ENCODE measurements at regions not wholly inside any gene's neighbourhood (a gene's known extent, or its start where the extent isn't known, plus 50 kb on each side); places are given as distances from the start of the nearest gene placed in this dataset.

DNA sequence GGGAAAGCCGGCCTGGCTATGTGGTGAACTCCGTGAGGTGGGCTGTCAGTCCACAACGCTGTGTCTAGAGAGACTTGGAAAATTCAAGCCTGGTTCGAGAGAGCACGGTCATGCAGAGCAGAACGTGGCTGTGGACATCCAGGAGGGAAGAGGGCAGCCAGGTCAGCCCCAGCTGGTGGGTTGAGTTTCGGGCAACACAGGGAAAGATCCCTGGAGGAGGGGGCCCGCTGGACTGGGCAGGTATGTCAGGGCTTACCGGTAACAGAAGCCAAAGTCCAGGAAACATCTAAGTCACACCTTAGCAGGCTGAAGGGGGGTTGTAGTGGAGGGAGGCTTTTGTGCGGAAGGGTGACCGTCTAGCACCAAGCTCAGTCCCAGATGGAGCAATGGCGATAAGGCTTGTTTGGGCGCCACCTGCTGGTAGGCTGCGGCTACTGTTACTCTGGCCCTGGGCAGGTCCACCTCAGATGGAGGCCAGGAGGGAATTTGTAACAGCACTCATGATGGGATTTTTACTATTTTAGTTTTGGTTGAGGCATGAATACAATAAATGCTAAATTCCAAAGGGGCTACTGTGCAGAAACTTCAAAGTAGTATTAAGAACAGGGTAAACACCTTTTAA, 143.3 kb upstream of the ZNF644 start:
- no peak for TF ChIP-seq FOXM1 (IDR thresholded peaks at IDR 0.05; ENCODE audit: borderline replicate concordance, low read depth)
- TF ChIP-seq, protein P1, sequence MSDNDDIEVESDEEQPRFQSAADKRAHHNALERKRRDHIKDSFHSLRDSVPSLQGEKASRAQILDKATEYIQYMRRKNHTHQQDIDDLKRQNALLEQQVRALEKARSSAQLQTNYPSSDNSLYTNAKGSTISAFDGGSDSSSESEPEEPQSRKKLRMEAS (IDR thresholded peaks at IDR 0.05): no peak
- TF ChIP-seq, protein P2, sequence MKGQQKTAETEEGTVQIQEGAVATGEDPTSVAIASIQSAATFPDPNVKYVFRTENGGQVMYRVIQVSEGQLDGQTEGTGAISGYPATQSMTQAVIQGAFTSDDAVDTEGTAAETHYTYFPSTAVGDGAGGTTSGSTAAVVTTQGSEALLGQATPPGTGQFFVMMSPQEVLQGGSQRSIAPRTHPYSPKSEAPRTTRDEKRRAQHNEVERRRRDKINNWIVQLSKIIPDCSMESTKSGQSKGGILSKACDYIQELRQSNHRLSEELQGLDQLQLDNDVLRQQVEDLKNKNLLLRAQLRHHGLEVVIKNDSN (IDR thresholded peaks at IDR 0.05): no peak
- peak; percentile 88 for TF ChIP-seq RAD21 (IDR thresholded peaks at IDR 0.05; ENCODE audit: low read depth)
- TF ChIP-seq YY1 (IDR thresholded peaks at IDR 0.05; ENCODE audit: low read depth): peak; percentile 63; the same call in 1 of the 2 replicates

DNA sequence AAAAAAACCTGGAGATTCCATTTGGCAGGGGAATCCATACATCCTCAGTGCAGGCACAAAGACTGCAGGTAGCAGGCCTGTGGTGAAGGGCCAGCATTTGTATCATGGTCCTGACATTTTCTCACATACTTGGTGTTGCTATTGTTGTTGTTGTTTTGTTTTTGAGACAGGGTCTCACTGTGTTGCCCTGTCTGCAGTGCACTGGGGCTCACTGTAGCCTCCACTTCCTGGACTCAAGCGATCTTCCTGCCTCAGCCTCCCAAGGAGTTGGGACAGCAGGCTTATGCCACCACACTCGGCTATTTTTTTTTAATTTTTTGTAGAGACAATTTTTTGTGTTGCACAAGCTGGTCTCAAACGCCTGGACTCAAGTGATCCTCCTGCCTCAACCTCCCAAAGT, 140.8 kb upstream of the ZNF644 start:
- TF ChIP-seq EP300 (IDR thresholded peaks at IDR 0.05; ENCODE audit: borderline replicate concordance) (no peak), TEAD4 (IDR thresholded peaks at IDR 0.05) (no peak), ZBTB7A (IDR thresholded peaks at IDR 0.05; ENCODE audit: low read depth) (no peak), CREB1 (IDR thresholded peaks at IDR 0.05; ENCODE audit: low read depth) (no peak), RAD21 (IDR thresholded peaks at IDR 0.05; ENCODE audit: low read depth) (no peak)
- TF ChIP-seq, protein P3, sequence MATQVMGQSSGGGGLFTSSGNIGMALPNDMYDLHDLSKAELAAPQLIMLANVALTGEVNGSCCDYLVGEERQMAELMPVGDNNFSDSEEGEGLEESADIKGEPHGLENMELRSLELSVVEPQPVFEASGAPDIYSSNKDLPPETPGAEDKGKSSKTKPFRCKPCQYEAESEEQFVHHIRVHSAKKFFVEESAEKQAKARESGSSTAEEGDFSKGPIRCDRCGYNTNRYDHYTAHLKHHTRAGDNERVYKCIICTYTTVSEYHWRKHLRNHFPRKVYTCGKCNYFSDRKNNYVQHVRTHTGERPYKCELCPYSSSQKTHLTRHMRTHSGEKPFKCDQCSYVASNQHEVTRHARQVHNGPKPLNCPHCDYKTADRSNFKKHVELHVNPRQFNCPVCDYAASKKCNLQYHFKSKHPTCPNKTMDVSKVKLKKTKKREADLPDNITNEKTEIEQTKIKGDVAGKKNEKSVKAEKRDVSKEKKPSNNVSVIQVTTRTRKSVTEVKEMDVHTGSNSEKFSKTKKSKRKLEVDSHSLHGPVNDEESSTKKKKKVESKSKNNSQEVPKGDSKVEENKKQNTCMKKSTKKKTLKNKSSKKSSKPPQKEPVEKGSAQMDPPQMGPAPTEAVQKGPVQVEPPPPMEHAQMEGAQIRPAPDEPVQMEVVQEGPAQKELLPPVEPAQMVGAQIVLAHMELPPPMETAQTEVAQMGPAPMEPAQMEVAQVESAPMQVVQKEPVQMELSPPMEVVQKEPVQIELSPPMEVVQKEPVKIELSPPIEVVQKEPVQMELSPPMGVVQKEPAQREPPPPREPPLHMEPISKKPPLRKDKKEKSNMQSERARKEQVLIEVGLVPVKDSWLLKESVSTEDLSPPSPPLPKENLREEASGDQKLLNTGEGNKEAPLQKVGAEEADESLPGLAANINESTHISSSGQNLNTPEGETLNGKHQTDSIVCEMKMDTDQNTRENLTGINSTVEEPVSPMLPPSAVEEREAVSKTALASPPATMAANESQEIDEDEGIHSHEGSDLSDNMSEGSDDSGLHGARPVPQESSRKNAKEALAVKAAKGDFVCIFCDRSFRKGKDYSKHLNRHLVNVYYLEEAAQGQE (IDR thresholded peaks at IDR 0.05; ENCODE audit: low read depth): no peak
- TF ChIP-seq, protein P2 (IDR thresholded peaks at IDR 0.05): no peak

DNA sequence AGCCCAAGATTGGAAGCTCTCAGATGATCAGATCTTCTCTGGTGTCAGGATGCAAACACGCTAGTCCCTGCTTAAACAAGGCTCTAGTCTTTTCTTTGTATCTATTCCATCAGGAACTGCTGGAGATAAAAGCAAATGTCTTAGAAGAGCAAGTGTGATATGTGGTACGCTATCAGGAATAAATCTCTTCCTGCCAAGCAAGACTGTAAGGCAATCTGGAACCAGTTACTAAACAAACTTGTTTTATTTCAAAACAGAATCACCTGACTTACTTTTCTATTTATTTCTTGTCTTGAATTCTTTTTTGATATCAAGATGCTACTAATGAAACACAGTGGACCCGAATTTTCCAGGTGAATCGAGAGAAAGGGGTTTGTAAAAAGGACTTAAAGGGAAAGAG, 139.9 kb upstream of the ZNF644 start:
- TF ChIP-seq, protein P1 (IDR thresholded peaks at IDR 0.05): no peak
- no peak for TF ChIP-seq TCF12 (IDR thresholded peaks at IDR 0.05; ENCODE audit: low read depth)

DNA sequence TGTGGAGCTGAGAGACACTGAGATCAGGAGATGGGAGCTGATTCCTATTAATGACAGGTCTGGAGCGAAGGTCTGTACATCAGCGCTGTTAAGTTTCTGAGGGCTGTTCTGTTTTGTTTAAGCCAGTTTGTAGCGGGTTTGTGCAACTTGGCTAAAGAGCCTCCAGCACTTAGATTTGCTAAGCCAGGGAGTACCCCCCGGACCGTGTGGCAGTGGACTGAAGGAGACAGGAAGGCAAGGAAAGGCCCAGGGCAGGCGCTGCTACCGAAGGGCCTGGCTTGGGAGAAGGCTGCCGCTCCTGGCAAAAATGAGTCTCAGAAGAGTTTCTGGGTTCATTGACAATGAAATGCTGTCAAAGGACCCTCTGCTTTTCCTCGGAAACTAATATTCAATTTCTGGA, 139.3 kb upstream of the ZNF644 start:
- TF ChIP-seq YY1 (IDR thresholded peaks at IDR 0.05; ENCODE audit: low read depth) (no peak), FOXM1 (IDR thresholded peaks at IDR 0.05; ENCODE audit: borderline replicate concordance, low read depth) (no peak), TAF1 (IDR thresholded peaks at IDR 0.05; ENCODE audit: low read depth) (no peak), NFIC (IDR thresholded peaks at IDR 0.05) (no peak), CREB1 (IDR thresholded peaks at IDR 0.05; ENCODE audit: low read depth) (no peak), ZBTB7A (IDR thresholded peaks at IDR 0.05; ENCODE audit: low read depth) (no peak), RAD21 (IDR thresholded peaks at IDR 0.05; ENCODE audit: low read depth) (no peak), CEBPB (IDR thresholded peaks at IDR 0.05) (no peak), EP300 (IDR thresholded peaks at IDR 0.05; ENCODE audit: borderline replicate concordance) (no peak), TEAD4 (IDR thresholded peaks at IDR 0.05) (no peak), EGR1 (IDR thresholded peaks at IDR 0.05) (no peak), TCF12 (IDR thresholded peaks at IDR 0.05; ENCODE audit: low read depth) (no peak)
- TF ChIP-seq, protein P1 (IDR thresholded peaks at IDR 0.05): no peak
- TF ChIP-seq, protein P3 (IDR thresholded peaks at IDR 0.05; ENCODE audit: low read depth): no peak
- TF ChIP-seq, protein P2 (IDR thresholded peaks at IDR 0.05): no peak

DNA sequence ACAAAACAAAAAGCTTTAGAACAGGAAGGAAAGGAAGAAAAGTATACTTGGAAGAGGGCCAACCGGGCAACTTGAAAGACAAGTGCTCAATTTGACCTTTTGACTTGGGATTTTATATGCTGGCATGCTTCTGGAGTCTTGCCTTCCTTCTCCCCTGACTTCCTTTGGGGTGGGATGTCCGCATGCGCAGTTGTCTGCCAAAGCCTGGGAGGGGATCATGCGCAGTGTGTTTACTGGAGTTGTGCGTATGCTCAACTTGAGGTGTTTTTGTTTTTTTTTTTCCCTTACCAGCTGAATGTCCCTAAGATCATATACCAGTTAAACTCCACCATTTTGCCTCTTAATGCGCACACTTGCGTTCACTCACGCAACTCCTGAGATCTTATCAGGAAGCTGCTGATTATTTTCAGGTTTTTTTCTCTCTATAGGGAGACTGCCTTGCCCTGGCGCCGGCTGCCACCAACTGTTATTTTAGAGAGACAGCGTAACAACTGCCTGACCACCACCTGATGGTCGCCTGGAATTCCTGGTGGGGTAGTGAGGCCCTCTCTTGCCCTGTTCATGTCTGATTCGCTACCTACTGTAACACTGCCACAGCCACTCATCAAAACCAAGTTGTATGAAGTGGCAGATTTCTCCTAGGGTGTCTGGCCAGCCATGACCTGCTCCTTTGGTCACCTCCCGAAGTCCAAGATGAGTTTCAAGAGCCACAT, 138.7 kb upstream of the ZNF644 start:
- TF ChIP-seq FOXM1 (IDR thresholded peaks at IDR 0.05; ENCODE audit: borderline replicate concordance, low read depth) (no peak), YY1 (IDR thresholded peaks at IDR 0.05; ENCODE audit: low read depth) (no peak), TEAD4 (IDR thresholded peaks at IDR 0.05) (no peak), TCF12 (IDR thresholded peaks at IDR 0.05; ENCODE audit: low read depth) (no peak), EP300 (IDR thresholded peaks at IDR 0.05; ENCODE audit: borderline replicate concordance) (no peak), TAF1 (IDR thresholded peaks at IDR 0.05; ENCODE audit: low read depth) (no peak), ZBTB7A (IDR thresholded peaks at IDR 0.05; ENCODE audit: low read depth) (no peak), CREB1 (IDR thresholded peaks at IDR 0.05; ENCODE audit: low read depth) (no peak), CEBPB (IDR thresholded peaks at IDR 0.05) (no peak)
- TF ChIP-seq, protein P1 (IDR thresholded peaks at IDR 0.05): no peak
- TF ChIP-seq, protein P2 (IDR thresholded peaks at IDR 0.05): no peak

All from Ishikawa (cell line).